ENCODE measurements at regions not wholly inside any gene's neighbourhood (a gene's known extent, or its start where the extent isn't known, plus 50 kb on each side); places are given as distances from the start of the nearest gene placed in this dataset.

DNA sequence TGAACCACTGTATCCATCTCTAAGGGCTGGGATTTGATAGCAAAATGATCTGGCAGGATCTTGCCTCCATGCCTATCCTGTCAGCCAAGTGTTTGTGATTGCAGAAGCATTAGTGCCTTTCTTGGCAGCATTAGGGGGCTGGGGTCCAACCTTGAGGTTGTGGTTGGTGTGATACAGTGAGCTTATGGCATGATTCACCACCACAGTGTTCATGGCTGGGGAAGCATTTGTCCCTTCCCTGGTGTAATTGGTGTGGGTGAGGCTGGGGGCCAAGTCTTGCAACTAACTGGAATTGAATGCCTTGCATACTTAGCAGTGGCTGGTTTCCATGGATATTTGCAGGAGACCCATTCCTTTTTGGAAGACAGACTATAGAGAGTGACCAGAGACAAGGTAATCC lies 271.0 kb upstream of the TBL1XR1 start:
- TF ChIP-seq, protein P1, sequence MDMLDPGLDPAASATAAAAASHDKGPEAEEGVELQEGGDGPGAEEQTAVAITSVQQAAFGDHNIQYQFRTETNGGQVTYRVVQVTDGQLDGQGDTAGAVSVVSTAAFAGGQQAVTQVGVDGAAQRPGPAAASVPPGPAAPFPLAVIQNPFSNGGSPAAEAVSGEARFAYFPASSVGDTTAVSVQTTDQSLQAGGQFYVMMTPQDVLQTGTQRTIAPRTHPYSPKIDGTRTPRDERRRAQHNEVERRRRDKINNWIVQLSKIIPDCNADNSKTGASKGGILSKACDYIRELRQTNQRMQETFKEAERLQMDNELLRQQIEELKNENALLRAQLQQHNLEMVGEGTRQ (IDR thresholded peaks at IDR 0.05; ENCODE audit: low read length): no peak
- TF ChIP-seq RBBP5 (IDR thresholded peaks at IDR 0.05; ENCODE audit: borderline replicate concordance, low read depth, low read length) (no peak), CTCF (IDR thresholded peaks at IDR 0.05; ENCODE audit: control extremely low read depth in 1 of 3, insufficient read depth in 1 of 3, low read depth in 1 of 3, low read length in 3 of 3) (no peak), EP300 (IDR thresholded peaks at IDR 0.05; ENCODE audit: borderline replicate concordance in 1 of 2, low read depth in 2 of 2, low read length in 2 of 2) (no peak), RFX5 (IDR thresholded peaks at IDR 0.05; ENCODE audit: borderline replicate concordance, low read depth, low read length) (no peak), SUZ12 (IDR thresholded peaks at IDR 0.05; ENCODE audit: low read length) (no peak)
